ENCODE measurements at regions not wholly inside any gene's neighbourhood (a gene's known extent, or its start where the extent isn't known, plus 50 kb on each side); places are given as distances from the start of the nearest gene placed in this dataset.

GRCh38 chr13:90014038-90014437 lies 1333.4 kb upstream of the MIR17HG start:
- Histone ChIP-seq H4K20me1 (ENCODE audit: low read length) (no peaks in the 10 kb centered on the region), H3K27me3 (ENCODE audit: low read length) (no peaks in the 10 kb centered on the region), H3K9me2 (replicated peaks; ENCODE audit: low read length) (no peaks in the 10 kb centered on the region), H2AFZ (ENCODE audit: low read length) (no peak overlapping the region), H3K4me2 (ENCODE audit: low read length) (no peak overlapping the region), H3K4me3 (ENCODE audit: low read length) (no peak overlapping the region), H3K4me1 (ENCODE audit: insufficient read depth, low read length) (no peaks in the 10 kb centered on the region), H3K36me3 (ENCODE audit: low read depth, low read length) (no peaks in the 10 kb centered on the region), H3F3A (ENCODE audit: low read length, unreplicated experiment) (no peaks in the 10 kb centered on the region), H3K9ac (ENCODE audit: low read length) (no peak overlapping the region), H3K79me2 (ENCODE audit: low read length) (no peaks in the 10 kb centered on the region), H3K9me3 (ENCODE audit: low read length) (no peaks in the 10 kb centered on the region), H3K27ac (ENCODE audit: low read length) (no peak overlapping the region)
- TF ChIP-seq CTCF (conservative IDR thresholded peaks at IDR 0.05; ENCODE audit: low read depth, low read length) = no peak
- TF ChIP-seq EZH2phosphoT487 (IDR thresholded peaks at IDR 0.05; ENCODE audit: borderline replicate concordance, low read length) = no peak
- TF ChIP-seq EZH2 (IDR thresholded peaks at IDR 0.05; ENCODE audit: low read length, unreplicated experiment) = no peak
- DNase-seq (no peak), ATAC-seq (no peak)
- ChIA-PET CTCF (no interaction called here), POLR2A (ENCODE audit: unreplicated experiment) (no interaction called here)
- BruUV-seq (replicated peaks) = no TSS peak
- intact Hi-C loops (cut with micrococcal nuclease) = no loop called here

- no peak for TF ChIP-seq EZH2 (IDR thresholded peaks at IDR 0.05; ENCODE audit: low read length, unreplicated experiment)
- TF ChIP-seq EZH2phosphoT487 (IDR thresholded peaks at IDR 0.05; ENCODE audit: borderline replicate concordance, low read length) = no peak
- no peak for TF ChIP-seq CTCF (conservative IDR thresholded peaks at IDR 0.05; ENCODE audit: low read depth, low read length)
- CTCF ChIA-PET = no interaction called here
- ATAC-seq = peak; percentile 18; the same call in 1 of the 2 replicates
- H3K4me3 ChIP-seq (ENCODE audit: low read length) = no peak overlapping the region
- no peaks in the 10 kb centered on the region for H3K27me3 ChIP-seq (ENCODE audit: low read length)
- H3K4me1 ChIP-seq (ENCODE audit: insufficient read depth, low read length) = no peaks in the 10 kb centered on the region
- H4K20me1 ChIP-seq (ENCODE audit: low read length) = no peaks in the 10 kb centered on the region
- H3K36me3 ChIP-seq (ENCODE audit: low read depth, low read length) = no peaks in the 10 kb centered on the region
- H3K9me2 ChIP-seq (replicated peaks; ENCODE audit: low read length) = no peaks in the 10 kb centered on the region
- peak; percentile 2 for DNase-seq
- no peaks in the 10 kb centered on the region for H3K9me3 ChIP-seq (ENCODE audit: low read length)
- no peaks in the 10 kb centered on the region for H3F3A ChIP-seq (ENCODE audit: low read length, unreplicated experiment)
- H3K4me2 ChIP-seq (ENCODE audit: low read length) = no peak overlapping the region
- no peaks in the 10 kb centered on the region for H3K79me2 ChIP-seq (ENCODE audit: low read length)
- H3K27ac ChIP-seq (ENCODE audit: low read length) = no peak overlapping the region
- POLR2A ChIA-PET (ENCODE audit: unreplicated experiment) = no interaction called here
- no TSS peak for BruUV-seq (replicated peaks)
- intact Hi-C loops (cut with micrococcal nuclease) = no loop called here
- no peak overlapping the region for H3K9ac ChIP-seq (ENCODE audit: low read length)
- H2AFZ ChIP-seq (ENCODE audit: low read length) = no peak overlapping the region
Measured at GRCh38 chr13:90015565-90016507, 1331.7 kb upstream of the MIR17HG start.

DNA sequence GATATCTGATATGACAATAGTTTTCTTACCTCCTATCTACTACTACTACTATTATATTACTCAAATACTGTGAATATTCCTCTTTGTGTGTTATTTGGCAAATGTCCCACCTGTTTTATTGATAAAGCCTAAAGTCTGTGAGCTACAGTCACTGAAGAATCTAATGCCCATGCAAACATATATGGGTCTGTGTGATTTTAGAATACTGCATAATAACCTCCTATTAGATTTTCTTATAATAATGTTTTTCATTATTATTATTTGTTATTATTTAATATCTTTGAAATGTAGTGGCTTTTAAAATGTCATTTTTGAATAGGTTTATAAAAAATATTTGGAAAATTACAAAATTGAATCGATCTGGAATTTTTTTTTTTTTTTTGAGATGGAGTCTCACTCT lies 1330.8 kb upstream of the MIR17HG start:
- Histone ChIP-seq H3K27ac (ENCODE audit: low read length) (no peak overlapping the region), H3K4me1 (ENCODE audit: insufficient read depth, low read length) (no peaks in the 10 kb centered on the region), H3F3A (ENCODE audit: low read length, unreplicated experiment) (no peaks in the 10 kb centered on the region), H3K9ac (ENCODE audit: low read length) (no peak overlapping the region), H3K36me3 (ENCODE audit: low read depth, low read length) (no peaks in the 10 kb centered on the region), H3K4me3 (ENCODE audit: low read length) (no peak overlapping the region), H3K27me3 (ENCODE audit: low read length) (no peaks in the 10 kb centered on the region), H2AFZ (ENCODE audit: low read length) (no peak overlapping the region), H4K20me1 (ENCODE audit: low read length) (no peaks in the 10 kb centered on the region), H3K79me2 (ENCODE audit: low read length) (no peaks in the 10 kb centered on the region), H3K4me2 (ENCODE audit: low read length) (no peak overlapping the region), H3K9me2 (replicated peaks; ENCODE audit: low read length) (no peaks in the 10 kb centered on the region), H3K9me3 (ENCODE audit: low read length) (no peaks in the 10 kb centered on the region)
- no peak for ATAC-seq
- intact Hi-C loops (cut with micrococcal nuclease) = no loop called here
- ChIA-PET CTCF (no interaction called here), POLR2A (ENCODE audit: unreplicated experiment) (no interaction called here)
- TF ChIP-seq EZH2phosphoT487 (IDR thresholded peaks at IDR 0.05; ENCODE audit: borderline replicate concordance, low read length) (no peak), EZH2 (IDR thresholded peaks at IDR 0.05; ENCODE audit: low read length, unreplicated experiment) (no peak), CTCF (conservative IDR thresholded peaks at IDR 0.05; ENCODE audit: low read depth, low read length) (no peak)
- no TSS peak for BruUV-seq (replicated peaks)
- no peak for DNase-seq
